Fibroblast of lung (primary cell): ENCODE measurements at regions not wholly inside any gene's neighbourhood (a gene's known extent, or its start where the extent isn't known, plus 50 kb on each side); places are given as distances from the start of the nearest gene placed in this dataset.

ENCODE experiments used
- DNase-seq, 2 donors: peaks; one replicate each; pipeline versions ENCODE4 v3.0.0 to v3.0.0-alpha.2; 2010; ENCODE audit warnings: low read depth in 2 of 2
- H2AFZ ChIP-seq: 2 replicates; pipeline ENCODE4 v1.5.1; 2012; ENCODE audit warnings: low read length, control low read depth, inconsistent platforms
- H3K27ac ChIP-seq: 2 replicates; pipeline ENCODE4 v1.5.1; 2011; ENCODE audit warnings: low read length, control low read depth; ENCODE audit not compliant: insufficient read depth
- H3K27me3 ChIP-seq: 2 replicates; pipeline ENCODE4 v1.5.1; 2011; ENCODE audit warnings: mild to moderate bottlenecking, low read length; ENCODE audit not compliant: control insufficient read depth, insufficient read depth
- H3K36me3 ChIP-seq: 2 replicates; pipeline ENCODE4 v1.5.1; 2011; ENCODE audit warnings: low read length; ENCODE audit not compliant: control insufficient read depth, insufficient read depth
- H3K4me1 ChIP-seq: 2 replicates; pipeline ENCODE4 v1.5.1; 2011; ENCODE audit warnings: low read length; ENCODE audit not compliant: control insufficient read depth, insufficient read depth; ENCODE audit errors: extremely low read depth
- H3K4me2 ChIP-seq: 2 replicates; pipeline ENCODE4 v1.5.1; 2011; ENCODE audit warnings: low read length, control low read depth; ENCODE audit not compliant: insufficient read depth; ENCODE audit errors: extremely low read depth
- H3K4me3 ChIP-seq, 4 experiments: fragments of 200-600 bp in 1 of 4; sonication (generic) in 1 of 4; replicated peaks in 1 of 4; 2 replicates each; pipeline ENCODE4 v1.5.1; 2011 to 2016; ENCODE audit warnings: low read length in 4 of 4, low read depth in 3 of 4, mild to moderate bottlenecking in 3 of 4, control low read depth in 2 of 4, inconsistent platforms in 1 of 4, mixed read lengths in 1 of 4; ENCODE audit not compliant: insufficient read depth in 1 of 4; ENCODE audit errors: control extremely low read depth in 1 of 4
- H3K79me2 ChIP-seq: 2 replicates; pipeline ENCODE4 v1.5.1; 2012; ENCODE audit warnings: mild to moderate bottlenecking, low read length, inconsistent platforms; ENCODE audit not compliant: control insufficient read depth, insufficient read depth
- H3K9ac ChIP-seq: 2 replicates; pipeline ENCODE4 v1.5.1; 2011; ENCODE audit warnings: mild to moderate bottlenecking, low read length, control low read depth; ENCODE audit not compliant: insufficient read depth
- H3K9me3 ChIP-seq: 2 replicates; pipeline ENCODE4 v1.5.1; 2012; ENCODE audit warnings: low read depth, low read length; ENCODE audit not compliant: control insufficient read depth, insufficient read depth
- H4K20me1 ChIP-seq: 2 replicates; pipeline ENCODE4 v1.5.1; 2011; ENCODE audit warnings: low read length; ENCODE audit not compliant: control insufficient read depth, insufficient read depth; ENCODE audit errors: extremely low read depth
- EZH2 ChIP-seq: IDR thresholded peaks from 2 replicates; pipeline ENCODE4 v1.5.1; 2012; ENCODE audit warnings: low read length, control low read depth, mild to moderate bottlenecking; ENCODE audit errors: missing control alignments
- TF ChIP-seq, protein P1 (sequence below), 2 donors: IDR thresholded peaks in 1 of 2; conservative IDR thresholded peaks in 1 of 2; 1 replicate in 1 of 2; 2 replicates in 1 of 2; pipeline ENCODE4 v1.5.1; 2011 to 2012; ENCODE audit warnings: low read length in 2 of 2, control low read depth in 1 of 2, inconsistent platforms in 1 of 2, low read depth in 1 of 2, mild to moderate bottlenecking in 1 of 2

- no peak overlapping the region for H3K4me3 ChIP-seq
- H3K36me3 ChIP-seq, result no peaks in the 10 kb centered on the region
- no peaks in the 10 kb centered on the region for H3K4me1 ChIP-seq
- no peaks in the 10 kb centered on the region for H3K27me3 ChIP-seq
- no peaks in the 10 kb centered on the region for H3K79me2 ChIP-seq
- no peaks in the 10 kb centered on the region for H3K9me3 ChIP-seq
- H3K4me2 ChIP-seq, result no peak overlapping the region
- no peak overlapping the region for H3K27ac ChIP-seq
- no peak overlapping the region for H2AFZ ChIP-seq
- no peak for DNase-seq
- TF ChIP-seq, protein P1, sequence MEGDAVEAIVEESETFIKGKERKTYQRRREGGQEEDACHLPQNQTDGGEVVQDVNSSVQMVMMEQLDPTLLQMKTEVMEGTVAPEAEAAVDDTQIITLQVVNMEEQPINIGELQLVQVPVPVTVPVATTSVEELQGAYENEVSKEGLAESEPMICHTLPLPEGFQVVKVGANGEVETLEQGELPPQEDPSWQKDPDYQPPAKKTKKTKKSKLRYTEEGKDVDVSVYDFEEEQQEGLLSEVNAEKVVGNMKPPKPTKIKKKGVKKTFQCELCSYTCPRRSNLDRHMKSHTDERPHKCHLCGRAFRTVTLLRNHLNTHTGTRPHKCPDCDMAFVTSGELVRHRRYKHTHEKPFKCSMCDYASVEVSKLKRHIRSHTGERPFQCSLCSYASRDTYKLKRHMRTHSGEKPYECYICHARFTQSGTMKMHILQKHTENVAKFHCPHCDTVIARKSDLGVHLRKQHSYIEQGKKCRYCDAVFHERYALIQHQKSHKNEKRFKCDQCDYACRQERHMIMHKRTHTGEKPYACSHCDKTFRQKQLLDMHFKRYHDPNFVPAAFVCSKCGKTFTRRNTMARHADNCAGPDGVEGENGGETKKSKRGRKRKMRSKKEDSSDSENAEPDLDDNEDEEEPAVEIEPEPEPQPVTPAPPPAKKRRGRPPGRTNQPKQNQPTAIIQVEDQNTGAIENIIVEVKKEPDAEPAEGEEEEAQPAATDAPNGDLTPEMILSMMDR (conservative IDR thresholded peaks at IDR 0.05 in 1 of 2, IDR thresholded peaks at IDR 0.05 in 1 of 2; ENCODE audit: low read depth in 1 of 2, low read length in 2 of 2), result no peak
- no peak for TF ChIP-seq EZH2
- no peak overlapping the region for H3K9ac ChIP-seq
- H4K20me1 ChIP-seq, result no peaks in the 10 kb centered on the region
Observed at GRCh38 chr15:88403351-88403791, 63.8 kb downstream of the MRPL46 start.

DNA sequence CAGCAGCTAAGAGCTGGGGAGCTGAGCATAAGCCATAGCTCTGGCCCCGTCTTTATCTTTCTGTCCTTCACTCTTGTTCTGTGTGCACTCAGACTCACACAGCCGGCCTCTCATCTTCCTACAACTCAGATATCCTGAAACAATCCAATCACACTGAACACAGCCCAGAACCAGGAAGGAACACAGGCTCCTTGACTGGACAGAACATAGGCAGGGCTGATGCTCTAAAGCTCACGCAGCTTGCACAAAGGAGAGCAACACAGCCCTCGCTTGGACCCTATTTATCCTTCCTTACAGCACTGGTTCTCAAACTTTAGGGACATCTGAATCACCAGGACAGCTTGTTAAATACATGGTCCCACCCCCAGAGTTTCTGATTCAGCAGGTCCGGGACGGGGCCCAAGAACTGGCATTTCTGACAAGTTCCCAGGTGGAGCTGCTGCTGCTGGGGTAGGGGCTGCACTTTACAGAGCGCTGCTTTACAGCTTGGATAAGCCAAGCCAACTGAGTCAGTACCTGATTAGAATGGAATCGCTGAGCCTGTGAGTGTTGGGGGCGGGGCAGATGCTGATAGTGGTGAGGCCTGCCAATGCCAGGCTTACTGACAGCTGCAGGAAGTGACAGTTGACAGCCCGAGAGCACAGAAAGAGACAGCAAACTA lies 65.1 kb downstream of the MRPL46 start:
- H3K79me2 ChIP-seq, result no peaks in the 10 kb centered on the region
- no peaks in the 10 kb centered on the region for H3K4me1 ChIP-seq
- no peak overlapping the region for H3K27ac ChIP-seq
- no peak for DNase-seq
- H2AFZ ChIP-seq, result no peak overlapping the region
- H4K20me1 ChIP-seq, result no peaks in the 10 kb centered on the region
- no peak overlapping the region for H3K4me3 ChIP-seq
- no peak overlapping the region for H3K9ac ChIP-seq
- no peaks in the 10 kb centered on the region for H3K9me3 ChIP-seq
- no peaks in the 10 kb centered on the region for H3K36me3 ChIP-seq
- TF ChIP-seq, protein P1 (conservative IDR thresholded peaks at IDR 0.05 in 1 of 2, IDR thresholded peaks at IDR 0.05 in 1 of 2; ENCODE audit: low read depth in 1 of 2, low read length in 2 of 2), result no peak
- H3K4me2 ChIP-seq, result no peak overlapping the region
- H3K27me3 ChIP-seq, result no peaks in the 10 kb centered on the region

DNA sequence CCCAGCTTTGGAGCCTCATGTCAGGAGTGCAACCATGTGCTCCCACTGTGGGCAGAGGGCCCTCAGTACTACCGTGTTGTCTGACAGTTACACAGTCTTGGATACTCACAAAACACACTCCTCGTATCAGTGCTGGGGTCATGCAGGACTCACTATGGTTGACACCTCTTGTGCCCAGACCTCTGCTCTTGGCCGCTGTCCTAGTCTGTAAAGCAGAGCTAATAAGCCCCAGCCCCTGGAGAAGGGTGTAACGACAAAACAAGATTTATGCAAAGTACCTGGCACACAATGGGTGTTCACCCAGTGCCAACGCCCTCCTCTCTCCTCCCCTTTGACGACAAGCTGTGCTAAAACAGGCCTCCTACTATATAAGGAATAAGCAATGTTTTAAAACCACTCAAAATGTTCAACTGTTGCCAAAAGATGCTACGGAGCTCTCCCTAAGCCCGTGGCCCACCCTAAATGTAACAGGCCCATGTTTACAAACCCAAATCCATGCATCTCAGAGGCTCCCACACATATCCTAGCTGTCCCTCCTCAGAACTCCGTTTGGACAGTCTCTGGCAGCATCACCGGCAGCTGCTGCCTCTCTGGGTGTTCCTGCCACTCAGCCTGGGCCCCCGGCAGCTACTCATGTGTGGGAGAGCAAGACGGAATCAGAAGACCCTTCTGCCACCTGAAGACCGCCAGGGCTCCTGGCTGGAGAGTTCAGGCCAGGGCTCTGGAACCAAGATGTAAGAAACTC lies 65.8 kb downstream of the MRPL46 start:
- DNase-seq, result no peak
- no peak for TF ChIP-seq EZH2
- Histone ChIP-seq H3K9me3 (no peaks in the 10 kb centered on the region), H3K36me3 (no peaks in the 10 kb centered on the region), H3K9ac (no peak overlapping the region), H3K4me2 (no peak overlapping the region), H3K79me2 (no peaks in the 10 kb centered on the region), H3K27ac (no peak overlapping the region), H3K4me1 (no peaks in the 10 kb centered on the region), H4K20me1 (no peaks in the 10 kb centered on the region), H2AFZ (no peak overlapping the region), H3K27me3 (no peaks in the 10 kb centered on the region), H3K4me3 (no peak overlapping the region)
